ENCODE measurements at regions not wholly inside any gene's neighbourhood (a gene's known extent, or its start where the extent isn't known, plus 50 kb on each side); places are given as distances from the start of the nearest gene placed in this dataset.

DNA sequence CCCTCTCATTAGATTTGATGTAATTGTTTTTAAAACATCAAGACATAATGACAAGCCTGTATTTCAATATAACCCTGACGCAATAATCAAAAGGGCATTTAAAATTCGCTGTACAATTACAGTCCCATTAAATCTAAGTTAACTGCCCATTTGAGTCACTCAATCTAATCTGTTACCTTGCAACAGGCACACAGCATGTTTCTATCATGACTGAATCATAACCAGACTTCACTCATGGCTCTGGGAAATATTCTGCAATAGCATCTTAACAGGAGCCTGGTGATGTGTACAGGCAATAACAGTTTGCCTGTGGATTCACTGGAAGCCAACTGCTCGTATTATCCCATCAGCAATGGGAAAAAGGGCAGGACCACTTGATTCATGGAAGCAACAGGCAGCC, 142.3 kb upstream of the NCKAP5 start:
- DNase-seq (ENCODE audit: low read depth), result no peak
- in situ Hi-C loops (cut with HindIII; ENCODE audit: low pct_unique_long_range_greater_than_20kb, low sequenced_read_pairs), result no loop called here

DNA sequence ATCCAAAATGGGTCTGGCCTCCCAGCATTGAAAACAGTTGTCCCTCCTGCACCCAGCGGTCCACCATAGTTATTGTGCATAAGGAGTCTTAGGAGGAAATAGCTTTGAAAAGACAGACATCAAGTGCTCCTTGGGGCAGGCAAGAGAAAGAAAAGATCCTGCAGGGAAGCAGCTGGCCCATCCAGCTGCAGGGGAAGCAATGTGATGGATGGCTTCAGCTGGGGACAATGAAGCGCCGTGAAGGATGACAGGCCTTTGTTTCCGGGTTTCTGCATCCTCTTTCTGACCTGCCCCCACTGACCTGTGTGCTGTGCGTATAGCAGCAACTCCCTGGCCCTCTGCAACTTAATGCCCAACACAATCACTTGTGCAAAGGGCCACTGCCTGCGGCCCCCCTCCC, 142.9 kb upstream of the NCKAP5 start:
- no peak for DNase-seq (ENCODE audit: low read depth)
- in situ Hi-C loops (cut with HindIII; ENCODE audit: low pct_unique_long_range_greater_than_20kb, low sequenced_read_pairs), result no loop called here

DNA sequence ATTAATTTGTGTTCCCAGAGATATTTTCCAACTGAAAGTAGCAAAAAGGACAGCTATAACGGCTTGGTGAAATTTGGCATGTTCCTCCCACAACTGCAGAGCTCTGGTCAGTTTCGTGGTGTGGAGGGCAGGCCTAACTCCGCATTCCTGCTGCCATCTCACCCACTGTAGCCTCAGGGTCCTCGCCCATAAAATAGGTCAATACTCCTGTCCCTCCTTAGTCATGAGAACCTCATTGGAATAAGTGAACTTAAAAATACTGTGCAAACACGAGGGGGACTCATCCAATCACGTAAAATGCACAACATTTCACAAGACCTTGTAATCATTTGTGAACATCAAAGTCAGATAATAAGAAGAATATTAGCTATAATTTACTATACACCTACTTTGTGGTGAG, 143.5 kb upstream of the NCKAP5 start:
- in situ Hi-C loops (cut with HindIII; ENCODE audit: low pct_unique_long_range_greater_than_20kb, low sequenced_read_pairs), result no loop called here
- no peak for DNase-seq (ENCODE audit: low read depth)

DNA sequence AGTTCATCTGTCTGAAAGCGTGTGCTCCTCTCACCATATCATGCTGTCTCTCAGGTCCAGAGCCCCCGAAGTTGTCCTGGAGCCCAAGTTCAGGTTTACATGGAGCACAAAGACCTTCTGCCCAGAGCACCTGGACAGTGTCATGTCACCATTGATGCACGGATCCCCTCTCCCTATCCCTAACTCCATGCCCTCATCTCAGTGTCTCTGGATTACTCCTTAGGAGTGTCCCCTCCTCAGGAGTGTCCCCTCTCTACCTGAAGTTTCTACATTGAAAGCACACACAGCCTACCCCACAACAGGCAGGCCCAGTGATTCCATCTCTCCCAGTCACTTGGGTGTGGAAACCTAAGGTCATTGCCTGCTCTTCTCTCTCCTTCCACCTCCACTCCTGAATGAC, 144.1 kb upstream of the NCKAP5 start:
- DNase-seq (ENCODE audit: low read depth), result no peak
- in situ Hi-C loops (cut with HindIII; ENCODE audit: low pct_unique_long_range_greater_than_20kb, low sequenced_read_pairs), result no loop called here

DNA sequence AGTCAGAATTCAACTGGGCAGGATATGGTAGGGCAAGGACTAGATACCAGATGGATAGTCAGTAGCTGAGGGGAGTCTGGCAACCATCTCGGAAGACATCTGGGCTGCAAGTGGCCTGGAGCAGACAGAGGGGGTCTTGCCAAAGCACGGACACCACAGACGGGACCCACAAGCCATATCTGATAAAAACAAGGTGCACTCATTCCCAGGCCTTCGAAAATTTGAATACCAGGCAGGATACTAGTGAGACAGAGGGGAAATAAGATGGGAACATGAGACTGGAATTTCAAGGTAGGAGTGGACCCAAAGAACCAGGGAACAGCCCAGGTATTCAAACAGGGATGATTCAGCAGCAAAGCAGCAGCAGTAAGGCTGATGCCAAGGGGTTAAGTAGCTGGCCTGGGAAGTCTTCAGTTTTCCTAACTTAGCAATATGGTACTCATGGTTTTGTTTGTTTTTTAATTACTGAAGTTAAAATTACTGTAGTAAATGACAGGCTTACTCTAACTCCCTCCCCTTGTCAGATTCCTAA, 144.9 kb upstream of the NCKAP5 start:
- no peak for DNase-seq (ENCODE audit: low read depth)
- in situ Hi-C loops (cut with HindIII; ENCODE audit: low pct_unique_long_range_greater_than_20kb, low sequenced_read_pairs), result no loop called here

DNA sequence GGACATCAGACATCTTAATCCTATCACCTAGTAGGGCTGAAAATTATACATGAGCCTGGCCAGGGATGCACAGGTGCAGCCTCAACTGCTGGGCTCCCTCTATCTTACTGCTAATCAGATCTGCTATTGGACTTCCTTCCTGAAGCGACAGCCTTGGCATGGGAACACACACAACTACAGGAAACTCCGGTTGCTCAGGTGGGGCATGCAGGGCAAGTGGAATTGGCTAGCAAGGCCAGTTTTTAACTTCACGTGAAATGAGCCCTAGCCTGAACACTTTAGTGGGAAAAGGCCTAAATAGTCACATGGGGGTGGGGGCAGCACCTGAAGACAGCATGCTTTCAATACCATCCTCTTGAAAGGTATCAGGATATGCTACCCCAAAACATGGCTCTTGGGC, 147.9 kb upstream of the NCKAP5 start:
- in situ Hi-C loops (cut with HindIII; ENCODE audit: low pct_unique_long_range_greater_than_20kb, low sequenced_read_pairs), result no loop called here

DNA sequence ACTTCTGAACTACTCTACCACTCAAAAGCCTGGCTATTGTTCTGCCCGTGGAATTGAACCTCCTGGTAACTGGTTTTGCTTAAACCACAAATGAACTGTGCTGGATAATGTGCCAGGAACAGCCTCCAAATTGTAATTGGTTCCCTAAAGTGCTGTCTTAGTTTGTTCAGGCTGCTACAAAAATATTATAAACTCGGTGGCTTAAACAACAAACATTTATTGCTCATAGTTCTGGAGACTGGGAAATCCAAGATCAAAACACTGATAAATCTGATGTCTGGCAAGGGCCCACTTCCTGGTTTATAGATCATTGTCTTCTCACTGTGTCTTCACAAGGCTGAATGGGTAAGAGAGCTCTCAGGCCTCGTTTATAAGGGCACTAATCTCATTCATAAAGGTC, 149.2 kb upstream of the NCKAP5 start:
- in situ Hi-C loops (cut with HindIII; ENCODE audit: low pct_unique_long_range_greater_than_20kb, low sequenced_read_pairs), result no loop called here
- peak; percentile 12 for DNase-seq (ENCODE audit: low read depth)

More for the DNA sequence above, 147.9 kb upstream of the NCKAP5 start:
- DNase-seq (ENCODE audit: low read depth), result no peak

DNA sequence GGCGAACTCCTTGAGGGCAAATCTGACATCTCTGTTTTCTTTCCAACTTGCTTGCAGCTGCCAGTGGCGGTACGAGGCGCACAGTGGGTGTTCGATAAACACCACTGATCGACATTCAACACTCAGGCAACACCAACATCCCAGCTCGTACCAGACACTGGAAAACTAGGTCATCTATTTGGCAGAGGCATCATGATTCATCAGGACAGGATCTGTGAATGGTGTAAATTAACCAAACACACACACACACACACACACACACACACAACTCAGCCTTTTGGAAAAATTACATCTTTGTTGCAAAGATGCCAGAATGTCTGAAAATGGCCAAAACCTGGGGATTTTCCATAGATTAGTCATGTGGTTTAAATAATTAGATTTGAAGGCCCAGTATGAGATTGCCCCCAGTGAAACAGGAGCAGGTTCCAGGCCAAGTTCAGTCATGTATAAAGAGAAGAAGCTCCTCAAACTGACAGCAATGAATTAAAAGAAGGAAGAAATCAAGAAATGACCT, 150.5 kb upstream of the NCKAP5 start:
- in situ Hi-C loops (cut with HindIII; ENCODE audit: low pct_unique_long_range_greater_than_20kb, low sequenced_read_pairs), result no loop called here
- peak; percentile 82 for DNase-seq (ENCODE audit: low read depth)

DNA sequence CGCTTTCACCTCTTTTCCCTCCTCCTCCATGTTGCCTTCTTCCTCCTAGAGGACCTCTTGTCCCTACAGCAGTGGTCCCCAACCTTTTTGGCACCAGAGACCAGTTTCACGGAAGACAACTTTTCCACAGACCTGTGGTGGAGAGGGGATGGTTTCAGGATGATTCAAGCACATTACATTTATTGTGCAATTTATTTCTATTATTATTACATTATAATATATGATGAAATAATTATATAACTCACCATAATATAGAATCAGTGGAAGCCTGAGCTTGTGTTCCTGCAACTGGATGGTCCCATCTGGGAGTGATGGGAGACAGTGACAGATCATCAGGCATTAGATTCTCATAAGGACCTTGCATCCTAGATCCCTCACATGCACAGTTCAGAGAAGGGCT, 152.2 kb upstream of the NCKAP5 start:
- no peak for DNase-seq (ENCODE audit: low read depth)
- in situ Hi-C loops (cut with HindIII; ENCODE audit: low pct_unique_long_range_greater_than_20kb, low sequenced_read_pairs), result no loop called here

DNA sequence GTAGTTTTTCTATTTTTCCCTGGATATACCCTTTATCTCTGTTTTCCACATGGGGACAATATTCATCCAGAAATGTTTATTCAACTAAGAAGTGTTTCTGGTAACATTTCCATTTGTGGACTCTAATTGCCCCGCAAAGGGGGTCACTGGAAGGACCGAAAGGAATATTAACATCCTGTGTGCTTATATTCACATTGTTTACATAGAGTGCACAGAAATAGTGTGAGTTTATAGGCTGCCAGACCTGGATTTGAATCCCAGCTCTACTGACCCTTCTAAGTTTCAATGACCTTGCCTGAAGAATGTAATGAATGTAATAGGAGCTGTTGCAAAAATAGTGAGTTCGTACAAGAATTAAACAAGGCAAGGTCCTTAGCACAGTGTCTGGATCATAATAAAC, 152.9 kb upstream of the NCKAP5 start:
- in situ Hi-C loops (cut with HindIII; ENCODE audit: low pct_unique_long_range_greater_than_20kb, low sequenced_read_pairs), result no loop called here
- no peak for DNase-seq (ENCODE audit: low read depth)

DNA sequence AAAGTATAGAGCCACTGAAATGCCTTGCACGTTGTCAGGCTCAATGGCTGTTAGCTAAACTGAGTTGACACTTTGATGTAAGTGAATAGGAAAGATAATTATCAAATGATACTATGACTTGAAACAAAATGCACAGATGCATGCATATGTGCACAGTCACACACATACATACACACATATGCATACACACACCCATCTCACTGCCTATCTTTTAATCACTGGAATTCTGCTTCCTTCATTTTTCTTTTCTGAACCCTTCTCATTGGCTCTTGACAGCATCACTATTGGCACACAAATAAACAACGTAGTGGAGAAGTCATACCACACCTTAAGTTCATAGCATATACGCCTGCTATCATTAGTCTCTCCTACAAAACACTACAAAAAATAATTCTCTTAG, 154.9 kb upstream of the NCKAP5 start:
- no peak for DNase-seq (ENCODE audit: low read depth)
- in situ Hi-C loops (cut with HindIII; ENCODE audit: low pct_unique_long_range_greater_than_20kb, low sequenced_read_pairs), result no loop called here

DNA sequence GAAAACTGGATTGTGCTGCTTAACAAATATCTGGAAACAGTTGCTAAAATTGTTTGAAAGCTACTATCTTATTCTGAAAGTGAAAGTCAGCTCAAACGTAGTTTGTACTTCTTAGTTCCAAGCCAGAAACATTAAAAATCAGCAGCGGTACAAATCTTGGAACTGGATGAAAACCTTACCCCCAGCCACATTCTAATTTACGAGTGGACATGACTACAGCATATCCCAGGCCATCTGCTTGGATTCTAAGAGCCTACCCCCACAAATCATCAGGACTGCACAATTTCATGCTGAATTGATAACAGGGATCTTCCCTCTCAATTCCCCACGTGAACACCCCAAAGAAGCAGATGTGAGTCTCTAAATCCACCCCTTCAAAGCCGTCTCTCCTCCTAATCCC, 158.7 kb upstream of the NCKAP5 start:
- in situ Hi-C loops (cut with HindIII; ENCODE audit: low pct_unique_long_range_greater_than_20kb, low sequenced_read_pairs), result no loop called here
- DNase-seq (ENCODE audit: low read depth), result no peak

DNA sequence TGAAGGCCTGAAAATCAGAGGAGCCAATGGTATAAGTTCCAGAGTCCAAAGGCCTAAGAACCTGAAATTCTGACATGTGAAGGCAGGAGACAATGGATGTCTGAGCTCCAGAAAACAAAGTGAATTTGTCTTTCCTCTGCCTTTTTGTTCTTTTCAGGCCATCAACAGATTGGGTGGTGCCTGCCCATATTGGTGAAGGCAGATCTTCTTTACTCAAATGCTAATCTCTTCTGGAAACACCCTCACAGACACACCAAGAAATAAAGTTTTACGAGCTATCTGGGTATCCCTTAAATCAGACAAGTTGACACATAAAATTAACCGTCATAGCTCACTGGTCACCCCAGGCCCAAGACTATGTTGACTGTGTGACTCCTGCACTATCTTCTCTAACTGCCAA, 163.8 kb upstream of the NCKAP5 start:
- no peak for DNase-seq (ENCODE audit: low read depth)
- in situ Hi-C loops (cut with HindIII; ENCODE audit: low pct_unique_long_range_greater_than_20kb, low sequenced_read_pairs), result no loop called here

DNA sequence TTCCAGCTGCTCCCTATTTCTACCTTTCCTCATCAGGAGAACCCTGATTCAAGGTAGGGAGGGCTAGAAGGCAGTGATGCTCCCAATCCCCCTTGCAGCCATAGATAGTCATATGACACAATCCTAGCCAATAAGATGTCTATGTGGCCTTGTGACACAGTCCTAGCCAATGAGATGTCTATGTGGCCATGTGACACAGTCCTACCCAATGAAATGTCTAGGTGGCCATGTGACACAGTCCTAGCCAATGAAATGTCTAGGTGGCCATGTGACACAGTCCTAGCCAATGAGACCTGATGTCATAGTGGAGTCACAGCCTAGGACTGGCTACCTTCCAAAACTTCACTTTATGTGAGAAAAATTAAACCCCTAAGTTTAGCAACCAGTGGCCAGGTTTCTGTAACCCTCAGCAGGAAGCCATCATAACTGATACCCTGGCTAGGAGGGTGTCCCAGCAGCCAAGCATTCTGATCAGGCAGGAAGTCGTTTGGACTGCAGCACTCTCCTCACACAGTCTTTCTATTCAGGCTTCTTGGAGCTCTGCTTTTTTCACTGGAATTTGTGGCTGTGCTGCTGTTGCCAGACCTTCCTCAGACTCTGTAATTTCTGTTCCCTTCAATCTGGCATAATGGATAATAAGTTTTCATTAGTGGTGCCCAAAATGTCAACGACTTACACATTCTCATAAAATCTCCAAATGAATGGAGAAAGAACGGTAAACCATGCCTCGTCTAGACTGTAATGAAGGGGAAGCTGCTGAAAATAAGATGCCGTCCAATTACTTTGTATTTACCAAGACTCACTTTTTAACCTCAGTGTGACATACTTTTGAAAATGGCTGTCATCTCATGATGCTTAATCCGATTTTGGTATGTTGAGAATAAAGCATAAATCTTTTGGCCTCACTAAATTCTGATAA, 165.0 kb upstream of the NCKAP5 start:
- in situ Hi-C loops (cut with HindIII; ENCODE audit: low pct_unique_long_range_greater_than_20kb, low sequenced_read_pairs), result no loop called here
- no peak for DNase-seq (ENCODE audit: low read depth)

DNA sequence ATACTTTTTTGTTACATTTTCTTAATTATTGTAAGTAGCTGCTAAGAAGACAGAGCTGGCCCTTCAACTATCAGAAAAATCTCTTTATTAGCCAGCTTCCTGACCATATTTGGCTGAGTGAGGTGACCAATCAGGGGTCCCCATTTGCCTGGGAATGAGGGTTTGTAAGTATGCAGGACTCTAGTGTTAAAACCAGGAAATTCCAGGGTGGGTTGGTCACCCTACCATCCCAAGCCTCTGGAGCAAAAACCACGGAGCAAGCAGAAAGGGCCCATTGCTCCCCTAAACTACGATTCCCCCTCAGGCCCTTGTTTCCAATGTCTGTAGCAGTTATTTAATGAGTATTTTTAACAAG, 165.6 kb upstream of the NCKAP5 start:
- in situ Hi-C loops (cut with HindIII; ENCODE audit: low pct_unique_long_range_greater_than_20kb, low sequenced_read_pairs), result no loop called here
- DNase-seq (ENCODE audit: low read depth), result no peak

DNA sequence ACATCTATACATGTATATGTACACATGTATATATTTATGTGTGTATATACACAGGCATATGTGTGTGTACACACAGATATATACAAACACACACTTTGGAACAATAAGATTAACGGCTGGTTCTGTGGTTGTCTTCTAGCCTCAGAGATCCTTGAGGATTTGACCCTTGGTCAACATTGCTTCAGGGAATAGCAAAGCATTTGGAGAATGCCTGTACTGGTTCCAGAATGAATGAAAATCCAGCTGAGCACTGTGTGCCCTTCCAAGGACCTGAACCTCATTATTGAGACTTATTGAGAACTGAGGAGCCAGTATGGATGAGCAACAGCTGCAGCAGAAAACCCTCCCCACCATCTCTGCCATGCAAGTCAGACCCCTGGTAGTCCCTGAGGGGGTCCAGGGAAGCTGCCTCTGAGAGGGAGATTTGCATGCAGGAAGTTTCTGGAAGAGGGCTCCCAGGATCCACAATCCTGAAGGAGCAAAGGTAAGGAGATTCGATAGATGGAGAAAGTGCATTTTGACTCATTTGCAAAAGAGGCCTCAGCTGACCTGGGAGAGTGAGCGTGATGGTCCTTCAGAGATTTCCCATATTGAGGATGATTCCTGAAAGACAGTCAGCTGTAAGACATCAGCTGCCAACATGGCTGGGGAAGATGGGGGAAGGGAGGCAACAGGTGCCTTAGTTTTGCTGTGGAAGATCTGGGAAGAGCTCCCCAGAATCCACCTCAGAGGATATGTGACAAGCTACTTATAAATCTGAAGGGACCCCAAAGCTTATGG, 166.6 kb upstream of the NCKAP5 start:
- in situ Hi-C loops (cut with HindIII; ENCODE audit: low pct_unique_long_range_greater_than_20kb, low sequenced_read_pairs), result no loop called here
- DNase-seq (ENCODE audit: low read depth), result no peak

DNA sequence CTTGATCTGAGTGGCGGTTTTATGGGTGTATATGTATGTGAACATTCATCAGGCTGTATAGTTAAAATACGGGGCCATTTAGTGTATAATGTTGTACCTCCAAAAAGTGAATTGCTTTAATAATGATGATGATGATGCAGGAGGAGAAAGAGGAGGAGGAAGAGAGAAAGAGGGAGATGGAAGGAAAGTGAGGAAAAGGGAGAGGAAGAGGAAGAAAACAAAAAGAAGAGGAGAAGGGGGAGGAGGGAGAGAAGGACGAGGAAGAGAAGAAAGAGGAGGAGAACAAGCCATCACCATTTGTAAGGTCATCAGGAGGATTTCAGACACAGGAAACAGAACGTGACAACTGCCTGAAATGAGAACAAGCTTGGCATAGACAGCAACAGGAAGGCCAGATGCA, 168.4 kb upstream of the NCKAP5 start:
- no peak for DNase-seq (ENCODE audit: low read depth)
- in situ Hi-C loops (cut with HindIII; ENCODE audit: low pct_unique_long_range_greater_than_20kb, low sequenced_read_pairs), result no loop called here

DNA sequence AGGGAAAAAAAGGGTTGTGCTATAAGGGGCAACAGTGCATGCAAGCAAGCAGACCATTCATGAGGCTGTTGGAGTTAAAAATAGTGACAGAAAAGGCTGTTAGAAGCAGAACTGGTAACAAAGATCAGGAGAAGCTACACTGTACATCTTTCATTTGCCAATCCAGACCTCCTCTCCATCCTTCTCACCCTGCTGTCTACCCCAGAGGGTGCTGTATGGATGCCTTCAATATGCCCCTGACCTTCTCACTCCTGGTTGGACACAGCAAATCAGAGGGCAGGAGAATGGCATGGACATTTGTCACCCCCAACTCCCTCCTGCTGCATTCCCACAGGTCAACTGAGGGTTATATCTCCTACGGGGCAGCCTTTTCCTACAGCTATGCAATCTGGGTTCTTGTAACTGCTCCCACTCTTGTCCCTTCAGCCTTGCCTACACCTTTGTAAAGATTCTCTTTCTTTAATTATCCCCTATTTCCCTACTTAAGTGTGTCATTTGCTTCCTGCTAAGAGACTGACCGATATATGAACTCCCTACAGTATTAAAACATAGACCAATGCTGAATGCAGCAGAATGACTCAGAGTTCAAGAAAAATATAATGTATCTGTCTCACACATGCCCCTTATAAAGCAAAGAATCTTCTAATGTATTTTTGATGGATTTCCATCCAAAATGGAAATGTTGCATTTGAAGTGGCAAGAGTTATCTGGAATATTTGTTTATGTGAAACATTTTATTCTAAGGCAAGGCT, 169.2 kb upstream of the NCKAP5 start:
- in situ Hi-C loops (cut with HindIII; ENCODE audit: low pct_unique_long_range_greater_than_20kb, low sequenced_read_pairs), result no loop called here

DNA sequence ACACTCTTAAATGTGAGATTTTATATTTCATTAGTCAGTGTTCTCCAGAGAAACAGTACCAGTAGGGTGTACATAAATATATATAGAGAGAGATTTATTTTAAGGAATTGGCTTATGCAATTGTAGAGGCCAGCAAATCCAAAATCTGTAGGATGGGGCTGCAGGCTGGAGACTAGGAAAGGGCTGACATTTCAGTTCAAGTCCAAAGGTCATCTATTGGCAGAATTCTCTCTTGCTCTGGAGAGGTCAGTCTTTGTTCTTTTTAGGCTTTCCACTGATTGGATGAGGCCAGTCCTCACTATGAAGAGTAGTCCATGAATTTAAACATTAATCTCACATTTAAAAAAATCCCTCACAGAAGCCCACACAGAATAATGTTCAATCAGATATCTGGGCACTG, 170.8 kb upstream of the NCKAP5 start:
- in situ Hi-C loops (cut with HindIII; ENCODE audit: low pct_unique_long_range_greater_than_20kb, low sequenced_read_pairs), result no loop called here
- no peak for DNase-seq (ENCODE audit: low read depth)

More for the DNA sequence above, 169.2 kb upstream of the NCKAP5 start:
- no peak for DNase-seq (ENCODE audit: low read depth)

All from Caki2 (cell line).